OCI-LY3 (cell line): ENCODE measurements at regions not wholly inside any gene's neighbourhood (a gene's known extent, or its start where the extent isn't known, plus 50 kb on each side); places are given as distances from the start of the nearest gene placed in this dataset.

Experiments
- H2AFZ ChIP-seq: fragments of 200-600, 300-600 bp; shearing (Covaris generic); 2 replicates; pipeline ENCODE4 v1.6.0; 2014; ENCODE audit warnings: antibody characterized with exemption, low read depth, low read length
- H3K27ac ChIP-seq: fragments of 200-600, 300-600 bp; sonication (generic); 2 replicates; pipeline ENCODE4 v1.5.1; 2014; ENCODE audit warnings: mild to moderate bottlenecking, low read length, moderate library complexity, mixed read lengths
- H3K27me3 ChIP-seq: fragments of 200-600, 300-600 bp; sonication (generic); 2 replicates; pipeline ENCODE4 v1.6.1; 2014; ENCODE audit warnings: low read depth, low read length, mixed read lengths
- H3K36me3 ChIP-seq: fragments of 200-600, 300-600 bp; sonication (generic); replicated peaks from 2 replicates; pipeline ENCODE3; 2014; ENCODE audit warnings: low read depth, low read length, mixed read lengths
- H3K4me1 ChIP-seq: fragments of 300-600, 200-600 bp; sonication (generic); 2 replicates; pipeline ENCODE4 v1.6.1; 2014; ENCODE audit warnings: low read length, mixed read lengths
- H3K4me2 ChIP-seq: fragments of 200-600, 300-600 bp; sonication (generic); 2 replicates; pipeline ENCODE4 v1.6.1; 2014; ENCODE audit warnings: low read length, mixed read lengths
- H3K4me3 ChIP-seq: fragments of 300-600, 200-600 bp; sonication (generic); 2 replicates; pipeline ENCODE4 v1.5.1; 2014; ENCODE audit warnings: antibody characterized with exemption, mild to moderate bottlenecking, low read length, moderate library complexity
- H3K79me2 ChIP-seq: fragments of 300-600, 200-600 bp; shearing (Covaris generic); 2 replicates; pipeline ENCODE4 v1.6.1; 2014; ENCODE audit warnings: mild to moderate bottlenecking, low read length, mixed read lengths
- H3K9ac ChIP-seq: fragments of 300-600, 200-600 bp; shearing (Covaris generic); 2 replicates; pipeline ENCODE4 v1.6.0; 2014; ENCODE audit warnings: mild to moderate bottlenecking, low read length, moderate library complexity
- H3K9me3 ChIP-seq: fragments of 200-600, 300-600 bp; shearing (Covaris generic); 2 replicates; pipeline ENCODE4 v1.6.1; 2014; ENCODE audit warnings: low read length, mixed read lengths; ENCODE audit not compliant: insufficient read depth
- H4K20me1 ChIP-seq: fragments of 200-600, 300-600 bp; sonication (generic); 2 replicates; pipeline ENCODE4 v1.6.1; 2016; ENCODE audit warnings: low read length, mixed read lengths; ENCODE audit not compliant: insufficient read depth
- CTCF ChIP-seq: fragments of 200-600, 300-600 bp; sonication (generic); IDR thresholded peaks from 2 replicates; pipeline ENCODE4 v1.5.1; 2014; ENCODE audit warnings: antibody characterized with exemption, low read length, low read depth
- EZH2phosphoT487 ChIP-seq: fragments of 200-600 bp; shearing (Covaris generic); IDR thresholded peaks from 2 replicates; pipeline ENCODE4 v1.6.1; 2018; ENCODE audit warnings: antibody characterized with exemption, mixed run types, low read depth

- Histone ChIP-seq H3K4me1 (no peaks in the 10 kb centered on the region), H3K27ac (no peak overlapping the region), H3K4me3 (no peak overlapping the region), H2AFZ (no peak overlapping the region), H3K36me3 (no peaks in the 10 kb centered on the region), H4K20me1 (no peaks in the 10 kb centered on the region), H3K9me3 (no peaks in the 10 kb centered on the region), H3K79me2 (no peaks in the 10 kb centered on the region), H3K27me3 (no peaks in the 10 kb centered on the region), H3K9ac (no peak overlapping the region), H3K4me2 (no peak overlapping the region)
- TF ChIP-seq EZH2phosphoT487: no peak
- no peak for TF ChIP-seq CTCF
Measured at GRCh38 chrX:10821293-10821692, 200.9 kb upstream of the MID1 start.

GRCh38 chrX:10828036-10828435, 207.7 kb upstream of the MID1 start:
- Histone ChIP-seq H4K20me1 (no peaks in the 10 kb centered on the region), H3K9me3 (no peaks in the 10 kb centered on the region), H3K36me3 (no peaks in the 10 kb centered on the region), H3K27me3 (no peaks in the 10 kb centered on the region), H3K79me2 (no peaks in the 10 kb centered on the region), H3K4me2 (no peak overlapping the region), H3K27ac (no peak overlapping the region), H3K9ac (no peak overlapping the region), H2AFZ (no peak overlapping the region), H3K4me1 (no peaks in the 10 kb centered on the region), H3K4me3 (no peak overlapping the region)
- TF ChIP-seq CTCF (no peak), EZH2phosphoT487 (no peak)

- Histone ChIP-seq H3K9me3 (no peaks in the 10 kb centered on the region), H3K4me3 (no peak overlapping the region), H3K27ac (no peak overlapping the region), H2AFZ (no peak overlapping the region), H3K9ac (no peak overlapping the region), H3K79me2 (no peaks in the 10 kb centered on the region), H3K27me3 (no peaks in the 10 kb centered on the region), H4K20me1 (no peaks in the 10 kb centered on the region), H3K36me3 (no peaks in the 10 kb centered on the region), H3K4me1 (no peaks in the 10 kb centered on the region), H3K4me2 (no peak overlapping the region)
- TF ChIP-seq CTCF (no peak), EZH2phosphoT487 (no peak)
Measured at GRCh38 chrX:10828640-10829039, 208.3 kb upstream of the MID1 start.

- Histone ChIP-seq H3K4me1 (no peaks in the 10 kb centered on the region), H3K4me2 (no peak overlapping the region), H4K20me1 (no peaks in the 10 kb centered on the region), H3K9ac (no peak overlapping the region), H3K27ac (no peak overlapping the region), H3K36me3 (no peaks in the 10 kb centered on the region), H3K79me2 (no peaks in the 10 kb centered on the region), H2AFZ (no peak overlapping the region), H3K4me3 (no peak overlapping the region), H3K9me3 (no peaks in the 10 kb centered on the region), H3K27me3 (no peaks in the 10 kb centered on the region)
- no peak for TF ChIP-seq CTCF
Measured at GRCh38 chrX:10831716-10832502, 211.5 kb upstream of the MID1 start.
